Chondrocyte (in vitro differentiated cells): ENCODE measurements at regions not wholly inside any gene's neighbourhood (a gene's known extent, or its start where the extent isn't known, plus 50 kb on each side); places are given as distances from the start of the nearest gene placed in this dataset.

Experiments used
- DNase-seq: peaks from one replicate; pipeline ENCODE4 v3.0.0; 2021; ENCODE audit warnings: mixed read lengths, low spot score
- H3K27ac Mint-ChIP-seq: one replicate; pipeline ENCODE4 v1.8.0; 2021; ENCODE audit warnings: mild to moderate bottlenecking, moderate library complexity, mixed read lengths; ENCODE audit not compliant: unreplicated experiment
- H3K27me3 Mint-ChIP-seq: 2 replicates; pipeline ENCODE4 v1.8.0; 2021; ENCODE audit warnings: low read depth, mixed read lengths
- H3K36me3 Mint-ChIP-seq: 2 replicates; pipeline ENCODE4 v1.8.0; 2021; ENCODE audit warnings: low read depth, mixed read lengths
- H3K4me1 Mint-ChIP-seq: 2 replicates; pipeline ENCODE4 v1.8.0; 2021; ENCODE audit warnings: low read depth, mild to moderate bottlenecking, mixed read lengths
- H3K4me3 Mint-ChIP-seq: one replicate; pipeline ENCODE4 v1.8.0; 2021; ENCODE audit warnings: mild to moderate bottlenecking, moderate library complexity, mixed read lengths; ENCODE audit not compliant: unreplicated experiment
- H3K9me3 Mint-ChIP-seq: 2 replicates; pipeline ENCODE4 v1.8.0; 2021; ENCODE audit warnings: low read depth, mixed read lengths
- CTCF ChIP-seq: fragments of 200-600 bp; sonication (generic); IDR thresholded peaks from 2 replicates; pipeline ENCODE4 v1.5.0; 2021; ENCODE audit warnings: antibody characterized with exemption, mild to moderate bottlenecking, moderate library complexity

GRCh38 chr9:33718987-33719386 is 76.4 kb upstream of the PRSS3 start:
- H3K36me3 Mint-ChIP-seq: no peaks in the 10 kb centered on the region

GRCh38 chr9:33719581-33720374 is 75.6 kb upstream of the PRSS3 start:
- peak; percentile 73 for TF ChIP-seq CTCF
- H3K27me3 Mint-ChIP-seq: peaks cover 19% of the 10 kb centered on the region
- no peak for DNase-seq
- no peaks in the 10 kb centered on the region for H3K36me3 Mint-ChIP-seq
- peaks cover 3% of the 10 kb centered on the region for H3K4me1 Mint-ChIP-seq
- no peak overlapping the region for H3K27ac Mint-ChIP-seq
- H3K4me3 Mint-ChIP-seq: no peak overlapping the region
- H3K9me3 Mint-ChIP-seq: peaks cover 4% of the 10 kb centered on the region

More at GRCh38 chr9:33718987-33719386, 76.4 kb upstream of the PRSS3 start:
- no peak for TF ChIP-seq CTCF
- Mint-ChIP-seq H3K4me3 (no peak overlapping the region), H3K27me3 (peaks cover 19% of the 10 kb centered on the region), H3K27ac (no peak overlapping the region), H3K4me1 (peaks cover 3% of the 10 kb centered on the region), H3K9me3 (no peaks in the 10 kb centered on the region)
- DNase-seq: no peak

- peaks cover 3% of the 10 kb centered on the region for H3K4me1 Mint-ChIP-seq
- peaks cover 2% of the 10 kb centered on the region for H3K36me3 Mint-ChIP-seq
- peak; percentile 100 for TF ChIP-seq CTCF
- no peak overlapping the region for H3K27ac Mint-ChIP-seq
- no peak for DNase-seq
- peaks cover 27% of the 10 kb centered on the region for H3K27me3 Mint-ChIP-seq
- H3K9me3 Mint-ChIP-seq: peaks cover 4% of the 10 kb centered on the region
- H3K4me3 Mint-ChIP-seq: no peak overlapping the region
Observed at GRCh38 chr9:33721674-33722358, 73.5 kb upstream of the PRSS3 start.

GRCh38 chr9:33722359-33722675 is 73.0 kb upstream of the PRSS3 start:
- Mint-ChIP-seq H3K27me3 (peaks cover 31% of the 10 kb centered on the region), H3K27ac (no peak overlapping the region), H3K9me3 (peaks cover 4% of the 10 kb centered on the region), H3K4me3 (no peak overlapping the region), H3K4me1 (peaks cover 3% of the 10 kb centered on the region), H3K36me3 (peaks cover 2% of the 10 kb centered on the region)
- no peak for TF ChIP-seq CTCF
- no peak for DNase-seq

GRCh38 chr9:33728613-33729012 is 66.7 kb upstream of the PRSS3 start:
- no peak for TF ChIP-seq CTCF
- no peak for DNase-seq
- H3K4me3 Mint-ChIP-seq: no peak overlapping the region
- H3K4me1 Mint-ChIP-seq: no peaks in the 10 kb centered on the region
- peaks cover 13% of the 10 kb centered on the region for H3K9me3 Mint-ChIP-seq
- peaks cover 20% of the 10 kb centered on the region for H3K27me3 Mint-ChIP-seq
- peaks cover 7% of the 10 kb centered on the region for H3K36me3 Mint-ChIP-seq
- H3K27ac Mint-ChIP-seq: no peak overlapping the region
